PC-9 (cell line): ENCODE measurements at regions not wholly inside any gene's neighbourhood (a gene's known extent, or its start where the extent isn't known, plus 50 kb on each side); places are given as distances from the start of the nearest gene placed in this dataset.

Experiments used
- EZH2 ChIP-seq: fragments of 200-600 bp; sonication (generic); IDR thresholded peaks from 2 replicates; pipeline ENCODE4 v1.8.0; 2017; ENCODE audit warnings: antibody characterized with exemption, low read depth
- TF ChIP-seq, protein P1 (sequence below): fragments of 200-600 bp; sonication (generic); conservative IDR thresholded peaks from 2 replicates; pipeline ENCODE4 v1.6.1; 2017; ENCODE audit warnings: mixed run types, antibody characterized with exemption, mild to moderate bottlenecking, moderate library complexity

DNA sequence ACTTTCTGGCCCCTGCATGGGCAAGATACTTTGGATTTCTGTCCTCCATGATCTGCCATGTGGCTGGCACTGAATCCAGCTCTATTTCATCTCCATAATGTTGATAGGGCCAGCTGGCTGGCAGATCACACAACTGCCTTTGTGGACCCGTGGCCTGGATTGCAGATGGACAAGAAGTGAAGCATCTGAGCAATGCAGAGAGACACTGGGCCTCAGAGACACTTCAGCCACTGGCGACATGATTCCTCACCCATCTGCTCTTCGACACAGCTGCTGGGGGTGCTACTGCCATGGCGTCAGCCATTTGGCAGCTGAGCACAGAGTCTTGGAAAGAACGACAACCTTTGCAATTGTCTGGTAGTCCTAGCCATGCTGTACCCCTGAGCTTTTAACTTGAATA is 79.5 kb upstream of the MYO16 start:
- TF ChIP-seq, protein P1, sequence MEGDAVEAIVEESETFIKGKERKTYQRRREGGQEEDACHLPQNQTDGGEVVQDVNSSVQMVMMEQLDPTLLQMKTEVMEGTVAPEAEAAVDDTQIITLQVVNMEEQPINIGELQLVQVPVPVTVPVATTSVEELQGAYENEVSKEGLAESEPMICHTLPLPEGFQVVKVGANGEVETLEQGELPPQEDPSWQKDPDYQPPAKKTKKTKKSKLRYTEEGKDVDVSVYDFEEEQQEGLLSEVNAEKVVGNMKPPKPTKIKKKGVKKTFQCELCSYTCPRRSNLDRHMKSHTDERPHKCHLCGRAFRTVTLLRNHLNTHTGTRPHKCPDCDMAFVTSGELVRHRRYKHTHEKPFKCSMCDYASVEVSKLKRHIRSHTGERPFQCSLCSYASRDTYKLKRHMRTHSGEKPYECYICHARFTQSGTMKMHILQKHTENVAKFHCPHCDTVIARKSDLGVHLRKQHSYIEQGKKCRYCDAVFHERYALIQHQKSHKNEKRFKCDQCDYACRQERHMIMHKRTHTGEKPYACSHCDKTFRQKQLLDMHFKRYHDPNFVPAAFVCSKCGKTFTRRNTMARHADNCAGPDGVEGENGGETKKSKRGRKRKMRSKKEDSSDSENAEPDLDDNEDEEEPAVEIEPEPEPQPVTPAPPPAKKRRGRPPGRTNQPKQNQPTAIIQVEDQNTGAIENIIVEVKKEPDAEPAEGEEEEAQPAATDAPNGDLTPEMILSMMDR, result no peak
- no peak for TF ChIP-seq EZH2
